Stomach smooth muscle (tissue), 2 donors: ENCODE measurements at regions not wholly inside any gene's neighbourhood (a gene's known extent, or its start where the extent isn't known, plus 50 kb on each side); places are given as distances from the start of the nearest gene placed in this dataset.

Experiments used
- H3K27ac ChIP-seq: one replicate; pipeline ENCODE4 v1.7.0; 2013; ENCODE audit warnings: mild to moderate bottlenecking, low read length, inconsistent platforms
- H3K27me3 ChIP-seq, 2 donors: one replicate each; pipeline ENCODE4 v1.7.0; 2013; ENCODE audit warnings: low read length in 2 of 2; ENCODE audit not compliant: insufficient read depth in 2 of 2, control insufficient read depth in 1 of 2
- H3K36me3 ChIP-seq, 2 donors: one replicate each; pipeline ENCODE4 v1.7.0; 2013; ENCODE audit warnings: low read length in 2 of 2; ENCODE audit not compliant: control insufficient read depth in 2 of 2, insufficient read depth in 2 of 2
- H3K4me1 ChIP-seq: one replicate; pipeline ENCODE4 v1.7.0; 2013; ENCODE audit warnings: low read length; ENCODE audit not compliant: control insufficient read depth, insufficient read depth
- H3K4me3 ChIP-seq, 2 donors: one replicate each; pipeline ENCODE4 v1.7.0; 2013; ENCODE audit warnings: low read length in 2 of 2
- H3K9ac ChIP-seq, 2 donors: one replicate each; pipeline ENCODE4 v1.7.0; 2013; ENCODE audit warnings: low read length in 2 of 2, mild to moderate bottlenecking in 1 of 2
- H3K9me3 ChIP-seq, 2 donors: one replicate each; pipeline ENCODE4 v1.7.0; 2013; ENCODE audit warnings: low read length in 2 of 2; ENCODE audit not compliant: control insufficient read depth in 2 of 2
- donor health status: healthy.
- donor health status: Pancreatic carcinoma.

DNA sequence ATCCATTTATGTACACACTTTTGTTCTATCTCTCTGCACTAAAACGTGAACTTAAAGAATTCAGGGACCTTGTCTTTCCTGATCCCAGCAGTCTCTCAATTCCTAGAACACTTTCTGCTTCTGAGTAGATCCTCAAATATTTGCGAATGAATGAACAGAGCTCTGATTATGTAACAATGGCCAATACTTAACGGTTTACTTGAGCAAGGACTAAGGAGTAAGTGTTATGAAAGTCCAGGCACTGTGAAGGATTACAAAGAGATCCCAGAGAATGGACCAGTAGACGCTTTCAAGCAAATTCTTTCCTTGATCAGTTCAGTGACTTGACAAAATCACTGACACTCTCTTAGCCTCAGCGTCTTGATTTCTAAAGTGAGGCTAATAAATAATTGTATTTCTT lies 514.5 kb upstream of the KLHL1 start:
- no peaks in the 10 kb centered on the region for H3K9me3 ChIP-seq
- H3K27ac ChIP-seq, result no peak overlapping the region
- no peak overlapping the region for H3K4me3 ChIP-seq
- no peak overlapping the region for H3K9ac ChIP-seq
- H3K36me3 ChIP-seq, result no peaks in the 10 kb centered on the region
- no peaks in the 10 kb centered on the region for H3K27me3 ChIP-seq
- H3K4me1 ChIP-seq, result no peaks in the 10 kb centered on the region

DNA sequence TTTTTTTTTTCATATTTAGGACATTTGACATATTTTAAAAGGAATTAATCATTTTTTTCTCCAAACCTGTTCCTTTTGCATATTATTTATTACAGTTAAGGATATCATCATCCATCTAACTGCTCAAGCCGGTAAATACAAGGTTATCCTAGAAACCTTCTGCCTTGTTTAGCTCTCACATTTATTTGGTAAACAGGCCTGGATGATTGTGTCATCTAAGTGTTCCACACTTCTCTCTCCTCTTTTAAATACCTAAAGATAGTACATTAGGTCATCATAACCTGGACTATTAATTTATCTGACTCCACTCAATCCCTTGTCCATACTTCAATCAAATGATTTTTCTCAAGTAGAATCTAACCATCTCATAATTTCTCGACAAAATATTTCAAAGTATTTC lies 511.7 kb upstream of the KLHL1 start:
- Histone ChIP-seq H3K9ac (no peak overlapping the region), H3K27ac (no peak overlapping the region), H3K36me3 (no peaks in the 10 kb centered on the region), H3K27me3 (no peaks in the 10 kb centered on the region), H3K4me3 (no peak overlapping the region), H3K4me1 (no peaks in the 10 kb centered on the region), H3K9me3 (no peaks in the 10 kb centered on the region)

- H3K27ac ChIP-seq, result no peak overlapping the region
- no peaks in the 10 kb centered on the region for H3K27me3 ChIP-seq
- no peaks in the 10 kb centered on the region for H3K36me3 ChIP-seq
- no peak overlapping the region for H3K9ac ChIP-seq
- H3K4me1 ChIP-seq, result no peaks in the 10 kb centered on the region
- no peaks in the 10 kb centered on the region for H3K9me3 ChIP-seq
- no peak overlapping the region for H3K4me3 ChIP-seq
Observed at GRCh38 chr13:70616847-70617246, 508.6 kb upstream of the KLHL1 start.

- no peak overlapping the region for H3K27ac ChIP-seq
- no peaks in the 10 kb centered on the region for H3K9me3 ChIP-seq
- H3K4me1 ChIP-seq, result no peaks in the 10 kb centered on the region
- H3K36me3 ChIP-seq, result no peaks in the 10 kb centered on the region
- H3K9ac ChIP-seq, result no peak overlapping the region
- H3K27me3 ChIP-seq, result no peaks in the 10 kb centered on the region
- no peak overlapping the region for H3K4me3 ChIP-seq
Observed at GRCh38 chr13:70613295-70613694, 505.0 kb upstream of the KLHL1 start.

DNA sequence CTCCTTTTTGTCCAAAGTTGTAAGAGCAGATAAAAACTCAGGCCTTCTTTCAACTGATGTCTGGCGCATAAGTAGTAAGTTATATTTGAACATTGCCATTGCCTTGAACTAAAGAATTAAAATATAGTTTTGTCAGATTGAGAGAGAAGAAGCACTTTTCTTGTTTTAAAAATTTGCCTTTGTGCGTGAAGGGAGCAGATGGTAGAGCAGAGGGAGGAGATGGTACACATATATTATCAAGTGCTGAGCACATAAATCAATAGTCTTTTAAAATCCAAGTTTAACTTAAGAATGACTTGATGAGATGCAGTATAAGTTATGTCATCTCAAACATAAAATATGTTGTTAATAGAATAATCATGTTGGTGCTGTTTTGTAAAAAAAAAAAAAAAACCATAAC lies 504.6 kb upstream of the KLHL1 start:
- Histone ChIP-seq H3K27ac (no peak overlapping the region), H3K4me3 (no peak overlapping the region), H3K27me3 (no peaks in the 10 kb centered on the region), H3K36me3 (no peaks in the 10 kb centered on the region), H3K9me3 (no peaks in the 10 kb centered on the region), H3K4me1 (no peaks in the 10 kb centered on the region), H3K9ac (no peak overlapping the region)

DNA sequence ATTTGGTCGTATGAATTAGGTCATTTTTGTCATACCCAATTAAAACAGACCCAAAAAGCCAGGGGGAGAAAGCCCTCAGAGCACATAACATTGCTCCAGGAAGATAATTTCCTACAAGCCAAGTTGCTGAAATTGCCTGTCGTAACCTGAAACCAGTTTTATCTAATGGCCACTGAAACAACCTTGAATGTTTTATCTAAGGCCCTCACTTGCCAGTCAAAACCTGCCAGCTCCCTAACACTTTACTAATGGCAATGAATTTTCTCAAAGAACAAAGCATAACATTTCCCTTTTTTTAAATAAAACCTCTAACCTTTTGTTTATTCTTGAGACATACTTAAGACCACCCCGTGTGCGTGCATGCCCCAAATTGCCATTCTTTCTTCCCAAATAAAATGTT lies 496.2 kb upstream of the KLHL1 start:
- no peaks in the 10 kb centered on the region for H3K4me1 ChIP-seq
- no peak overlapping the region for H3K9ac ChIP-seq
- no peaks in the 10 kb centered on the region for H3K36me3 ChIP-seq
- no peak overlapping the region for H3K27ac ChIP-seq
- H3K4me3 ChIP-seq, result no peak overlapping the region
- no peaks in the 10 kb centered on the region for H3K27me3 ChIP-seq
- no peaks in the 10 kb centered on the region for H3K9me3 ChIP-seq

DNA sequence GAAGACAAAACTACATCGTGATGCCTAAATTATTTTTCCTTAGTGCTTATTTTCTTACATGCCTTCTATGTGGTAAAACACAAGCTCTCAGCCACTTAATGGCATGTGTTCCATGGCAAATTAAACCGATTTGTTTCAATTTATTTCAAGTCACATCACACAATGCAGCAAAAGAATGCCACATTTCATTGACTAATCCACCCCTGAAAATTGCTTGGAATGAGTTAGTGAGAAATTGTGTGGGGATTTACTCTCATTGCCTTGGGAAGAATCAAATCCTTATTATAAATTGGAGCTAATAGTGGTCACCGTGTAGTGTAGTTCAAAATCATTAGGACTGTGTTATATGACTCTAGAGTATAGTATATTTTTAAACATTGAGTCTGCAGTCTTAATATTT lies 485.5 kb upstream of the KLHL1 start:
- no peaks in the 10 kb centered on the region for H3K36me3 ChIP-seq
- H3K27me3 ChIP-seq, result no peaks in the 10 kb centered on the region
- no peaks in the 10 kb centered on the region for H3K4me1 ChIP-seq
- no peak overlapping the region for H3K9ac ChIP-seq
- H3K4me3 ChIP-seq, result no peak overlapping the region
- no peak overlapping the region for H3K27ac ChIP-seq
- no peaks in the 10 kb centered on the region for H3K9me3 ChIP-seq

DNA sequence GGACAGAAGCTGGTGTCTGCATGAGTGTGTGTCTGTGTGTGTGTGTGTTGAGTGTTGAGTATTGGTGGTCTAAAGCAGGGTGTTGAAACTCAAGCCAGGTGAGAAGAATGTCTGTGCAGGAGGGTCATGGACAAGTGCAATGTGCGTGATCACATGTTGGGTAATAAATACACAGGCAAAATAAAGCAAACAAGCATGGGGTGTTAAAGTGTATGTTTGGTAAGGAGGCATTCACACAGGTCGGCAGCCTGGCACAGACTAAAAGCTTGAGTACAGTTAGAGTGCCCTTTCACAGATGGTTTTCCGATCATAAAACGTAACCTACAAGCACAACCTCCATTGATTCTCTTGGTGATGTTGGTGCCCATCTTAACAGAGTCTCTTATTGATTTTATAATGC lies 476.9 kb upstream of the KLHL1 start:
- H3K27me3 ChIP-seq, result no peaks in the 10 kb centered on the region
- no peaks in the 10 kb centered on the region for H3K4me1 ChIP-seq
- no peaks in the 10 kb centered on the region for H3K36me3 ChIP-seq
- H3K4me3 ChIP-seq, result no peak overlapping the region
- H3K27ac ChIP-seq, result no peak overlapping the region
- H3K9ac ChIP-seq, result no peak overlapping the region
- H3K9me3 ChIP-seq, result no peaks in the 10 kb centered on the region

- no peaks in the 10 kb centered on the region for H3K4me1 ChIP-seq
- no peak overlapping the region for H3K27ac ChIP-seq
- H3K36me3 ChIP-seq, result no peaks in the 10 kb centered on the region
- H3K9me3 ChIP-seq, result no peaks in the 10 kb centered on the region
- no peak overlapping the region for H3K9ac ChIP-seq
- no peak overlapping the region for H3K4me3 ChIP-seq
- no peaks in the 10 kb centered on the region for H3K27me3 ChIP-seq
Observed at GRCh38 chr13:70580825-70581224, 472.6 kb upstream of the KLHL1 start.

DNA sequence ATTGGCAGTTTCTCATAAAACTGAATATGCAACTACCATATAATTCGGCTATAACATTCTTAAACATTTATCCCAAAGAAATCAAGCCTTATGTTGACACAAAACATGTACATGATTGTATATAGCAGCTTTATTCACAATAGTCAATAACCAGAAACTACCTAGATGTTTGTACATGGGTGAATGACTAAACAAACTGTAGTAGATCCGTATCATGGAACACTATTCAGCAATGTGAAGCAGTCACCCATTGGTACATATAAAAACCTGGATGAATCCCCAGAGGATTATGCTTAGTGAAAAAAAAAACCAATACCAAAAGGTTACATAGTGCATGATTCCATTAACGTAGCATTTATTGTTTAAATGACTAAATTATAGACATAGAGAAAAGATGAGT lies 471.7 kb upstream of the KLHL1 start:
- no peaks in the 10 kb centered on the region for H3K27me3 ChIP-seq
- H3K27ac ChIP-seq, result no peak overlapping the region
- H3K4me1 ChIP-seq, result no peaks in the 10 kb centered on the region
- no peaks in the 10 kb centered on the region for H3K36me3 ChIP-seq
- H3K4me3 ChIP-seq, result no peak overlapping the region
- H3K9me3 ChIP-seq, result no peaks in the 10 kb centered on the region
- no peak overlapping the region for H3K9ac ChIP-seq

GRCh38 chr13:70571221-70571620 lies 463.0 kb upstream of the KLHL1 start:
- Histone ChIP-seq H3K27me3 (no peaks in the 10 kb centered on the region), H3K9me3 (no peaks in the 10 kb centered on the region), H3K4me1 (no peaks in the 10 kb centered on the region), H3K9ac (no peak overlapping the region), H3K27ac (no peak overlapping the region), H3K4me3 (no peak overlapping the region), H3K36me3 (no peaks in the 10 kb centered on the region)

GRCh38 chr13:70568571-70568970 lies 460.3 kb upstream of the KLHL1 start:
- no peaks in the 10 kb centered on the region for H3K9me3 ChIP-seq
- no peak overlapping the region for H3K4me3 ChIP-seq
- H3K4me1 ChIP-seq, result no peaks in the 10 kb centered on the region
- H3K27me3 ChIP-seq, result no peaks in the 10 kb centered on the region
- no peaks in the 10 kb centered on the region for H3K36me3 ChIP-seq
- H3K9ac ChIP-seq, result no peak overlapping the region
- no peak overlapping the region for H3K27ac ChIP-seq
